ENCODE measurements at regions not wholly inside any gene's neighbourhood (a gene's known extent, or its start where the extent isn't known, plus 50 kb on each side); places are given as distances from the start of the nearest gene placed in this dataset.

- BruUV-seq (replicated peaks): no TSS peak
- Histone ChIP-seq H3K79me2 (ENCODE audit: insufficient read depth, low read depth, low read length) (no peaks in the 10 kb centered on the region), H3K4me2 (ENCODE audit: low read length) (no peak overlapping the region), H2AFZ (ENCODE audit: low read length) (no peak overlapping the region), H3K9me3 (ENCODE audit: low read length) (no peaks in the 10 kb centered on the region), H3K4me1 (ENCODE audit: insufficient read depth, low read length, poor library complexity, severe bottlenecking) (no peaks in the 10 kb centered on the region), H3K36me3 (ENCODE audit: insufficient read depth, low read length) (no peaks in the 10 kb centered on the region), H3K9me2 (ENCODE audit: insufficient read depth, low read length) (no peaks in the 10 kb centered on the region), H3K4me3 (ENCODE audit: low read depth, low read length, poor library complexity, severe bottlenecking) (no peak overlapping the region), H4K20me1 (ENCODE audit: insufficient read depth, low read length) (no peaks in the 10 kb centered on the region), H3K27ac (ENCODE audit: low read depth, low read length, poor library complexity, severe bottlenecking) (no peak overlapping the region)
- ChIA-PET POLR2A (interaction anchor here (0.6 kb wide), 1 partner anchor 71 kb away, joined by 3 read pairs; no protein-coding TSS in a partner anchor), CTCF (ENCODE audit: unreplicated experiment) (no interaction called here)
- no peak for DNase-seq (ENCODE audit: low spot score)
- intact Hi-C loops (cut with micrococcal nuclease; ENCODE audit: unreplicated experiment): no loop called here
- no peak for TF ChIP-seq EZH2phosphoT487 (IDR thresholded peaks at IDR 0.05; ENCODE audit: borderline replicate concordance, low read depth, low read length)
- no peak for TF ChIP-seq CTCF (conservative IDR thresholded peaks at IDR 0.05; ENCODE audit: low read length)
These were observed 573.8 kb upstream of the EEF2KMT start for GRCh38 chr16:5671421-5671820.

GRCh38 chr16:5670198-5670597 is 572.6 kb upstream of the EEF2KMT start:
- CTCF ChIA-PET (ENCODE audit: unreplicated experiment): no interaction called here
- Histone ChIP-seq H3K4me1 (ENCODE audit: insufficient read depth, low read length, poor library complexity, severe bottlenecking) (no peaks in the 10 kb centered on the region), H3K27ac (ENCODE audit: low read depth, low read length, poor library complexity, severe bottlenecking) (no peak overlapping the region), H3K79me2 (ENCODE audit: insufficient read depth, low read depth, low read length) (no peaks in the 10 kb centered on the region), H3K36me3 (ENCODE audit: insufficient read depth, low read length) (no peaks in the 10 kb centered on the region), H4K20me1 (ENCODE audit: insufficient read depth, low read length) (no peaks in the 10 kb centered on the region), H3K4me2 (ENCODE audit: low read length) (no peak overlapping the region), H3K9me2 (ENCODE audit: insufficient read depth, low read length) (no peaks in the 10 kb centered on the region), H2AFZ (ENCODE audit: low read length) (no peak overlapping the region), H3K9me3 (ENCODE audit: low read length) (no peaks in the 10 kb centered on the region), H3K4me3 (ENCODE audit: low read depth, low read length, poor library complexity, severe bottlenecking) (no peak overlapping the region)
- POLR2A ChIA-PET: no interaction called here
- TF ChIP-seq EZH2phosphoT487 (IDR thresholded peaks at IDR 0.05; ENCODE audit: borderline replicate concordance, low read depth, low read length) (no peak), CTCF (conservative IDR thresholded peaks at IDR 0.05; ENCODE audit: low read length) (no peak)
- no peak for DNase-seq (ENCODE audit: low spot score)
- intact Hi-C loops (cut with micrococcal nuclease; ENCODE audit: unreplicated experiment): no loop called here
- no TSS peak for BruUV-seq (replicated peaks)

- no peaks in the 10 kb centered on the region for H3K36me3 ChIP-seq (ENCODE audit: insufficient read depth, low read length)
- ChIA-PET POLR2A (no interaction called here), CTCF (ENCODE audit: unreplicated experiment) (no interaction called here)
- BruUV-seq (replicated peaks): no TSS peak
- intact Hi-C loops (cut with micrococcal nuclease; ENCODE audit: unreplicated experiment): no loop called here
- no peak overlapping the region for H3K27ac ChIP-seq (ENCODE audit: low read depth, low read length, poor library complexity, severe bottlenecking)
- H3K79me2 ChIP-seq (ENCODE audit: insufficient read depth, low read depth, low read length): no peaks in the 10 kb centered on the region
- H3K9me3 ChIP-seq (ENCODE audit: low read length): no peaks in the 10 kb centered on the region
- H3K9me2 ChIP-seq (ENCODE audit: insufficient read depth, low read length): no peaks in the 10 kb centered on the region
- H3K4me2 ChIP-seq (ENCODE audit: low read length): no peak overlapping the region
- DNase-seq (ENCODE audit: low spot score): no peak
- no peak for TF ChIP-seq EZH2phosphoT487 (IDR thresholded peaks at IDR 0.05; ENCODE audit: borderline replicate concordance, low read depth, low read length)
- TF ChIP-seq CTCF (conservative IDR thresholded peaks at IDR 0.05; ENCODE audit: low read length): no peak
- H3K4me3 ChIP-seq (ENCODE audit: low read depth, low read length, poor library complexity, severe bottlenecking): no peak overlapping the region
- no peaks in the 10 kb centered on the region for H4K20me1 ChIP-seq (ENCODE audit: insufficient read depth, low read length)
- no peaks in the 10 kb centered on the region for H3K4me1 ChIP-seq (ENCODE audit: insufficient read depth, low read length, poor library complexity, severe bottlenecking)
- no peak overlapping the region for H2AFZ ChIP-seq (ENCODE audit: low read length)
These were observed 571.0 kb upstream of the EEF2KMT start for GRCh38 chr16:5668553-5668952.
